ENCODE measurements at regions not wholly inside any gene's neighbourhood (a gene's known extent, or its start where the extent isn't known, plus 50 kb on each side); places are given as distances from the start of the nearest gene placed in this dataset.

- POLR2A ChIA-PET: no interaction called here
- CTCF ChIA-PET: no interaction called here
- no peak for TF ChIP-seq CTCF (IDR thresholded peaks at IDR 0.05; ENCODE audit: low read depth, low read length)
- DNase-seq (ENCODE audit: low read depth, low spot score): no peak
- no peak overlapping the region for H3K4me3 ChIP-seq (ENCODE audit: low read depth, low read length)
- H3K27ac ChIP-seq (ENCODE audit: low read depth, low read length): no peak overlapping the region
- no peaks in the 10 kb centered on the region for H3K9me3 ChIP-seq (ENCODE audit: control insufficient read depth, insufficient read depth, low read length)
- no peaks in the 10 kb centered on the region for H3K27me3 ChIP-seq (ENCODE audit: control insufficient read depth, insufficient read depth, low read length)
These were observed 380.3 kb upstream of the PDE3A start for GRCh38 chr12:19988001-19988400.

- TF ChIP-seq CTCF (IDR thresholded peaks at IDR 0.05; ENCODE audit: low read depth, low read length): no peak
- POLR2A ChIA-PET: no interaction called here
- Histone ChIP-seq H3K4me3 (ENCODE audit: low read depth, low read length) (no peak overlapping the region), H3K9me3 (ENCODE audit: control insufficient read depth, insufficient read depth, low read length) (no peaks in the 10 kb centered on the region), H3K27me3 (ENCODE audit: control insufficient read depth, insufficient read depth, low read length) (no peaks in the 10 kb centered on the region), H3K27ac (ENCODE audit: low read depth, low read length) (no peak overlapping the region)
- no peak for DNase-seq (ENCODE audit: low read depth, low spot score)
- CTCF ChIA-PET: no interaction called here
These were observed 379.9 kb upstream of the PDE3A start for GRCh38 chr12:19988459-19988873.

- DNase-seq (ENCODE audit: low read depth, low spot score): no peak
- no peaks in the 10 kb centered on the region for H3K27me3 ChIP-seq (ENCODE audit: control insufficient read depth, insufficient read depth, low read length)
- CTCF ChIA-PET: no interaction called here
- no peak overlapping the region for H3K4me3 ChIP-seq (ENCODE audit: low read depth, low read length)
- H3K9me3 ChIP-seq (ENCODE audit: control insufficient read depth, insufficient read depth, low read length): no peaks in the 10 kb centered on the region
- H3K27ac ChIP-seq (ENCODE audit: low read depth, low read length): no peak overlapping the region
- POLR2A ChIA-PET: no interaction called here
- TF ChIP-seq CTCF (IDR thresholded peaks at IDR 0.05; ENCODE audit: low read depth, low read length): no peak
These were observed 379.4 kb upstream of the PDE3A start for GRCh38 chr12:19988948-19989347.

GRCh38 chr12:19991146-19991545 is 377.2 kb upstream of the PDE3A start:
- TF ChIP-seq CTCF (IDR thresholded peaks at IDR 0.05; ENCODE audit: low read depth, low read length): no peak
- DNase-seq (ENCODE audit: low read depth, low spot score): no peak
- Histone ChIP-seq H3K27ac (ENCODE audit: low read depth, low read length) (no peak overlapping the region), H3K9me3 (ENCODE audit: control insufficient read depth, insufficient read depth, low read length) (no peaks in the 10 kb centered on the region), H3K4me3 (ENCODE audit: low read depth, low read length) (no peak overlapping the region), H3K27me3 (ENCODE audit: control insufficient read depth, insufficient read depth, low read length) (no peaks in the 10 kb centered on the region)
- POLR2A ChIA-PET: no interaction called here
- CTCF ChIA-PET: no interaction called here

GRCh38 chr12:19992311-19992710 is 376.0 kb upstream of the PDE3A start:
- ChIA-PET POLR2A (no interaction called here), CTCF (no interaction called here)
- DNase-seq (ENCODE audit: low read depth, low spot score): no peak
- Histone ChIP-seq H3K9me3 (ENCODE audit: control insufficient read depth, insufficient read depth, low read length) (no peaks in the 10 kb centered on the region), H3K27me3 (ENCODE audit: control insufficient read depth, insufficient read depth, low read length) (no peaks in the 10 kb centered on the region), H3K27ac (ENCODE audit: low read depth, low read length) (no peak overlapping the region), H3K4me3 (ENCODE audit: low read depth, low read length) (no peak overlapping the region)
- no peak for TF ChIP-seq CTCF (IDR thresholded peaks at IDR 0.05; ENCODE audit: low read depth, low read length)
